ENCODE measurements at regions not wholly inside any gene's neighbourhood (a gene's known extent, or its start where the extent isn't known, plus 50 kb on each side); places are given as distances from the start of the nearest gene placed in this dataset.

GRCh38 chr18:78396077-78396476 is 583.5 kb upstream of the SALL3 start:
- H3K27me3 ChIP-seq (ENCODE audit: insufficient read depth, low read length, poor library complexity), result no peaks in the 10 kb centered on the region
- no peaks in the 10 kb centered on the region for H3K9me3 ChIP-seq (ENCODE audit: insufficient read depth, low read length, severe bottlenecking)
- no peak overlapping the region for H3K4me2 ChIP-seq (ENCODE audit: insufficient read depth, low read length)
- H3K4me3 ChIP-seq (ENCODE audit: low read depth in 1 of 2, low read length in 2 of 2), result no peak overlapping the region
- H3K79me2 ChIP-seq (ENCODE audit: insufficient read depth, low read length), result no peaks in the 10 kb centered on the region
- no peak for DNase-seq
- no peak for TF ChIP-seq EZH2 (IDR thresholded peaks at IDR 0.05; ENCODE audit: borderline replicate concordance, low read depth, low read length, severe bottlenecking)
- no peak for TF ChIP-seq CTCF (IDR thresholded peaks at IDR 0.05; ENCODE audit: borderline replicate concordance, extremely low read depth, low read length, poor library complexity, severe bottlenecking)
- H4K20me1 ChIP-seq (ENCODE audit: insufficient read depth, low read length), result no peaks in the 10 kb centered on the region
- no peaks in the 10 kb centered on the region for H3K4me1 ChIP-seq (ENCODE audit: insufficient read depth, low read length)
- ATAC-seq (ENCODE audit: insufficient read depth, low read depth), result no peak
- H3K9ac ChIP-seq (ENCODE audit: low read depth, low read length), result no peak overlapping the region
- H3K36me3 ChIP-seq (ENCODE audit: insufficient read depth, low read length), result no peaks in the 10 kb centered on the region
- no peak overlapping the region for H2AFZ ChIP-seq (ENCODE audit: low read depth, low read length)
- H3K27ac ChIP-seq (ENCODE audit: low read length), result no peak overlapping the region

GRCh38 chr18:78396756-78397155 is 582.9 kb upstream of the SALL3 start:
- Histone ChIP-seq H2AFZ (ENCODE audit: low read depth, low read length) (no peak overlapping the region), H3K27ac (ENCODE audit: low read length) (no peak overlapping the region), H4K20me1 (ENCODE audit: insufficient read depth, low read length) (no peaks in the 10 kb centered on the region), H3K4me3 (ENCODE audit: low read depth in 1 of 2, low read length in 2 of 2) (no peak overlapping the region), H3K9ac (ENCODE audit: low read depth, low read length) (no peak overlapping the region), H3K4me1 (ENCODE audit: insufficient read depth, low read length) (no peaks in the 10 kb centered on the region), H3K79me2 (ENCODE audit: insufficient read depth, low read length) (no peaks in the 10 kb centered on the region), H3K36me3 (ENCODE audit: insufficient read depth, low read length) (no peaks in the 10 kb centered on the region), H3K9me3 (ENCODE audit: insufficient read depth, low read length, severe bottlenecking) (no peaks in the 10 kb centered on the region), H3K4me2 (ENCODE audit: insufficient read depth, low read length) (no peak overlapping the region), H3K27me3 (ENCODE audit: insufficient read depth, low read length, poor library complexity) (no peaks in the 10 kb centered on the region)
- TF ChIP-seq CTCF (IDR thresholded peaks at IDR 0.05; ENCODE audit: borderline replicate concordance, extremely low read depth, low read length, poor library complexity, severe bottlenecking), result no peak
- no peak for TF ChIP-seq EZH2 (IDR thresholded peaks at IDR 0.05; ENCODE audit: borderline replicate concordance, low read depth, low read length, severe bottlenecking)
- ATAC-seq (ENCODE audit: insufficient read depth, low read depth), result no peak
- DNase-seq, result no peak

- no peaks in the 10 kb centered on the region for H3K79me2 ChIP-seq (ENCODE audit: insufficient read depth, low read length)
- no peak overlapping the region for H3K4me3 ChIP-seq (ENCODE audit: low read depth in 1 of 2, low read length in 2 of 2)
- TF ChIP-seq CTCF (IDR thresholded peaks at IDR 0.05; ENCODE audit: borderline replicate concordance, extremely low read depth, low read length, poor library complexity, severe bottlenecking) (no peak), EZH2 (IDR thresholded peaks at IDR 0.05; ENCODE audit: borderline replicate concordance, low read depth, low read length, severe bottlenecking) (no peak)
- no peaks in the 10 kb centered on the region for H3K9me3 ChIP-seq (ENCODE audit: insufficient read depth, low read length, severe bottlenecking)
- H2AFZ ChIP-seq (ENCODE audit: low read depth, low read length), result no peak overlapping the region
- ATAC-seq (ENCODE audit: insufficient read depth, low read depth), result no peak
- no peaks in the 10 kb centered on the region for H4K20me1 ChIP-seq (ENCODE audit: insufficient read depth, low read length)
- no peaks in the 10 kb centered on the region for H3K36me3 ChIP-seq (ENCODE audit: insufficient read depth, low read length)
- H3K4me1 ChIP-seq (ENCODE audit: insufficient read depth, low read length), result no peaks in the 10 kb centered on the region
- no peak for DNase-seq
- no peak overlapping the region for H3K27ac ChIP-seq (ENCODE audit: low read length)
- no peak overlapping the region for H3K9ac ChIP-seq (ENCODE audit: low read depth, low read length)
- no peaks in the 10 kb centered on the region for H3K27me3 ChIP-seq (ENCODE audit: insufficient read depth, low read length, poor library complexity)
- H3K4me2 ChIP-seq (ENCODE audit: insufficient read depth, low read length), result no peak overlapping the region
Measured at GRCh38 chr18:78399992-78400503, 579.6 kb upstream of the SALL3 start.

GRCh38 chr18:78402440-78402839 is 577.2 kb upstream of the SALL3 start:
- Histone ChIP-seq H3K4me1 (ENCODE audit: insufficient read depth, low read length) (peaks cover 14% of the 10 kb centered on the region), H4K20me1 (ENCODE audit: insufficient read depth, low read length) (no peaks in the 10 kb centered on the region), H3K27ac (ENCODE audit: low read length) (no peak overlapping the region), H3K36me3 (ENCODE audit: insufficient read depth, low read length) (no peaks in the 10 kb centered on the region), H3K4me2 (ENCODE audit: insufficient read depth, low read length) (no peak overlapping the region), H3K79me2 (ENCODE audit: insufficient read depth, low read length) (no peaks in the 10 kb centered on the region), H3K9me3 (ENCODE audit: insufficient read depth, low read length, severe bottlenecking) (no peaks in the 10 kb centered on the region), H3K27me3 (ENCODE audit: insufficient read depth, low read length, poor library complexity) (no peaks in the 10 kb centered on the region), H2AFZ (ENCODE audit: low read depth, low read length) (no peak overlapping the region), H3K9ac (ENCODE audit: low read depth, low read length) (no peak overlapping the region), H3K4me3 (ENCODE audit: low read depth in 1 of 2, low read length in 2 of 2) (no peak overlapping the region)
- TF ChIP-seq EZH2 (IDR thresholded peaks at IDR 0.05; ENCODE audit: borderline replicate concordance, low read depth, low read length, severe bottlenecking) (no peak), CTCF (IDR thresholded peaks at IDR 0.05; ENCODE audit: borderline replicate concordance, extremely low read depth, low read length, poor library complexity, severe bottlenecking) (no peak)
- ATAC-seq (ENCODE audit: insufficient read depth, low read depth) (no peak), DNase-seq (no peak)

All from DND-41 (cell line).